ENCODE measurements at regions not wholly inside any gene's neighbourhood (a gene's known extent, or its start where the extent isn't known, plus 50 kb on each side); places are given as distances from the start of the nearest gene placed in this dataset.

GRCh38 chr14:36373982-36374673 is 53.7 kb upstream of the MBIP start (continued):
- TF ChIP-seq GRHL1 (CRISPR knock-in tag; conservative IDR thresholded peaks at IDR 0.05) (no peak), TGIF2 (CRISPR knock-in tag; IDR thresholded peaks at IDR 0.05) (no peak), RNF219 (CRISPR knock-in tag; IDR thresholded peaks at IDR 0.05) (no peak), GATAD1 (CRISPR knock-in tag; IDR thresholded peaks at IDR 0.05) (0 out of 2 replicates have a peak, but pooled peaks have one; percentile 25), ZNF354B (CRISPR knock-in tag; IDR thresholded peaks at IDR 0.05) (no peak), ZFP37 (CRISPR knock-in tag; IDR thresholded peaks at IDR 0.05; ENCODE audit: borderline replicate concordance) (no peak), ZNF230 (CRISPR knock-in tag; IDR thresholded peaks at IDR 0.05) (no peak), ZNF432 (CRISPR knock-in tag; IDR thresholded peaks at IDR 0.05; ENCODE audit: borderline replicate concordance) (no peak), ZFP82 (CRISPR knock-in tag; IDR thresholded peaks at IDR 0.05; ENCODE audit: borderline replicate concordance) (no peak), MZF1 (CRISPR knock-in tag; IDR thresholded peaks at IDR 0.05; ENCODE audit: borderline replicate concordance) (no peak), ZNF275 (CRISPR knock-in tag; IDR thresholded peaks at IDR 0.05; ENCODE audit: borderline replicate concordance) (no peak), EHMT2 (IDR thresholded peaks at IDR 0.05; ENCODE audit: borderline replicate concordance, low read depth, low read length) (no peak), CEBPB (IDR thresholded peaks at IDR 0.05; ENCODE audit: borderline replicate concordance, low read depth, low read length) (no peak), SALL2 (CRISPR knock-in tag; IDR thresholded peaks at IDR 0.05) (no peak), ZNF17 (CRISPR knock-in tag; IDR thresholded peaks at IDR 0.05) (no peak), SYNCRIP (IDR thresholded peaks at IDR 0.05; ENCODE audit: insufficient read depth, low read depth, low read length) (no peak), SMAD9 (CRISPR knock-in tag; IDR thresholded peaks at IDR 0.05) (no peak), GLI4 (CRISPR knock-in tag; IDR thresholded peaks at IDR 0.05; ENCODE audit: borderline replicate concordance) (no peak), HOXA7 (CRISPR knock-in tag; IDR thresholded peaks at IDR 0.05) (no peak), ZNF136 (CRISPR knock-in tag; IDR thresholded peaks at IDR 0.05; ENCODE audit: low read depth) (no peak), KLF12 (CRISPR knock-in tag; IDR thresholded peaks at IDR 0.05; ENCODE audit: borderline replicate concordance) (no peak), HIC2 (CRISPR knock-in tag; IDR thresholded peaks at IDR 0.05; ENCODE audit: low read depth) (no peak)

All from HepG2 (cell line).